Pons (tissue), 1 donor: ENCODE measurements at regions not wholly inside any gene's neighbourhood (a gene's known extent, or its start where the extent isn't known, plus 50 kb on each side); places are given as distances from the start of the nearest gene placed in this dataset.
"Not testable (repeated sequence)": the region's sequence is repeated elsewhere in the genome, so short reads cannot be mapped to it uniquely, and the experiment has no call there.

Source experiments
- DNase-seq: peaks from one replicate; pipeline ENCODE4 v3.0.0-alpha.2; 2016; ENCODE audit warnings: low spot score

- DNase-seq = no peak
Observed at GRCh38 chr6:95865857-95866256, 149.9 kb upstream of the FUT9 start.

- peak; percentile 35 for DNase-seq
Observed at GRCh38 chr6:95866732-95867131, 149.0 kb upstream of the FUT9 start.

GRCh38 chr6:95867205-95867604, 148.6 kb upstream of the FUT9 start:
- no peak for DNase-seq

GRCh38 chr6:95877480-95877879, 138.3 kb upstream of the FUT9 start:
- DNase-seq = no peak

GRCh38 chr6:95879856-95880255, 135.9 kb upstream of the FUT9 start:
- no peak for DNase-seq

GRCh38 chr6:95882371-95882770, 133.4 kb upstream of the FUT9 start:
- no peak for DNase-seq

- not testable (repeated sequence) for DNase-seq
Observed at GRCh38 chr6:95888711-95889110, 127.1 kb upstream of the FUT9 start.

GRCh38 chr6:95905132-95905531, 110.6 kb upstream of the FUT9 start:
- DNase-seq = no peak

- DNase-seq = no peak
Observed at GRCh38 chr6:95917034-95917433, 98.7 kb upstream of the FUT9 start.

- no peak for DNase-seq
Observed at GRCh38 chr6:95923518-95923917, 92.3 kb upstream of the FUT9 start.

GRCh38 chr6:95935736-95936135, 80.0 kb upstream of the FUT9 start:
- peak; percentile 42 for DNase-seq

- no peak for DNase-seq
Observed at GRCh38 chr6:95946906-95947305, 68.9 kb upstream of the FUT9 start.

GRCh38 chr6:95948324-95948723, 67.5 kb upstream of the FUT9 start:
- DNase-seq = no peak

GRCh38 chr6:95949985-95950384, 65.8 kb upstream of the FUT9 start:
- no peak for DNase-seq

- no peak for DNase-seq
Observed at GRCh38 chr6:95958686-95959085, 57.1 kb upstream of the FUT9 start.

- peak; percentile 41 for DNase-seq
Observed at GRCh38 chr6:95959261-95959660, 56.5 kb upstream of the FUT9 start.
